ENCODE measurements at regions not wholly inside any gene's neighbourhood (a gene's known extent, or its start where the extent isn't known, plus 50 kb on each side); places are given as distances from the start of the nearest gene placed in this dataset.

DNA sequence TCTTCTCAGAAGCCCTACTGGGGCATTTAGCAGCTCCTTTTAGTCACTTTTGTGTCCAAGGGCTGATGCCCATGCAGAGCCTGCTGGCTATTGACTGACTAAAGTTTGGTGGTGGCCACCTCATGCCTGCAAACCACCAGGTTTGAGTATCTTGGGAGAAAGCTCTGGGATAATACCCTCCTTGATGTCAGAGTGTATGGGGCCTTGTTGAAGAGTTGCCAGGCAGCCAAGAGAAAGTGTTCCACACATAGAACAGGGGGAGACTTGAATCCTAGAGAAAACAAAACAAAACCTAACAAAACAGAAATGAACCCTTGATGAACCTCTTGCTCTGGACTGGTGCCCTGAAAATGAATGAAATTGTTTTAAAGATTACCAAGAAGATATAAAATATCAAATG, 1024.6 kb downstream of the SORCS1 start:
- H3K27ac Mint-ChIP-seq, result no peak overlapping the region
- no peaks in the 10 kb centered on the region for H3K79me2 ChIP-seq (replicated peaks; ENCODE audit: insufficient read depth)
- H3K27me3 Mint-ChIP-seq (ENCODE audit: insufficient read depth, low read depth, poor library complexity), result no peaks in the 10 kb centered on the region
- no peak for ATAC-seq
- no peaks in the 10 kb centered on the region for H3K9me3 Mint-ChIP-seq
- H3K9me2 ChIP-seq (ENCODE audit: insufficient read depth), result no peaks in the 10 kb centered on the region
- no peaks in the 10 kb centered on the region for H3K36me3 ChIP-seq (ENCODE audit: insufficient read depth)
- no peak overlapping the region for H3K4me3 ChIP-seq
- TF ChIP-seq STAT1 (IDR thresholded peaks at IDR 0.05; ENCODE audit: unreplicated experiment), result no peak
- TF ChIP-seq ETS1 (IDR thresholded peaks at IDR 0.05), result no peak
- no peak for TF ChIP-seq JUNB (IDR thresholded peaks at IDR 0.05; ENCODE audit: unreplicated experiment)
- TF ChIP-seq, protein P1, sequence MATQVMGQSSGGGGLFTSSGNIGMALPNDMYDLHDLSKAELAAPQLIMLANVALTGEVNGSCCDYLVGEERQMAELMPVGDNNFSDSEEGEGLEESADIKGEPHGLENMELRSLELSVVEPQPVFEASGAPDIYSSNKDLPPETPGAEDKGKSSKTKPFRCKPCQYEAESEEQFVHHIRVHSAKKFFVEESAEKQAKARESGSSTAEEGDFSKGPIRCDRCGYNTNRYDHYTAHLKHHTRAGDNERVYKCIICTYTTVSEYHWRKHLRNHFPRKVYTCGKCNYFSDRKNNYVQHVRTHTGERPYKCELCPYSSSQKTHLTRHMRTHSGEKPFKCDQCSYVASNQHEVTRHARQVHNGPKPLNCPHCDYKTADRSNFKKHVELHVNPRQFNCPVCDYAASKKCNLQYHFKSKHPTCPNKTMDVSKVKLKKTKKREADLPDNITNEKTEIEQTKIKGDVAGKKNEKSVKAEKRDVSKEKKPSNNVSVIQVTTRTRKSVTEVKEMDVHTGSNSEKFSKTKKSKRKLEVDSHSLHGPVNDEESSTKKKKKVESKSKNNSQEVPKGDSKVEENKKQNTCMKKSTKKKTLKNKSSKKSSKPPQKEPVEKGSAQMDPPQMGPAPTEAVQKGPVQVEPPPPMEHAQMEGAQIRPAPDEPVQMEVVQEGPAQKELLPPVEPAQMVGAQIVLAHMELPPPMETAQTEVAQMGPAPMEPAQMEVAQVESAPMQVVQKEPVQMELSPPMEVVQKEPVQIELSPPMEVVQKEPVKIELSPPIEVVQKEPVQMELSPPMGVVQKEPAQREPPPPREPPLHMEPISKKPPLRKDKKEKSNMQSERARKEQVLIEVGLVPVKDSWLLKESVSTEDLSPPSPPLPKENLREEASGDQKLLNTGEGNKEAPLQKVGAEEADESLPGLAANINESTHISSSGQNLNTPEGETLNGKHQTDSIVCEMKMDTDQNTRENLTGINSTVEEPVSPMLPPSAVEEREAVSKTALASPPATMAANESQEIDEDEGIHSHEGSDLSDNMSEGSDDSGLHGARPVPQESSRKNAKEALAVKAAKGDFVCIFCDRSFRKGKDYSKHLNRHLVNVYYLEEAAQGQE (IDR thresholded peaks at IDR 0.05; ENCODE audit: unreplicated experiment), result no peak
- TF ChIP-seq EZH2 (IDR thresholded peaks at IDR 0.05; ENCODE audit: low read depth, unreplicated experiment), result no peak
- TF ChIP-seq ZNF331 (CRISPR knock-in tag; IDR thresholded peaks at IDR 0.05; ENCODE audit: low read depth), result no peak
- TF ChIP-seq CREB1 (CRISPR knock-in tag; IDR thresholded peaks at IDR 0.05; ENCODE audit: low read depth), result no peak
- no peak for TF ChIP-seq EZH2phosphoT487 (IDR thresholded peaks at IDR 0.05; ENCODE audit: unreplicated experiment)
- no peak for TF ChIP-seq ZNF114 (CRISPR knock-in tag; IDR thresholded peaks at IDR 0.05)
- TF ChIP-seq, protein P2, sequence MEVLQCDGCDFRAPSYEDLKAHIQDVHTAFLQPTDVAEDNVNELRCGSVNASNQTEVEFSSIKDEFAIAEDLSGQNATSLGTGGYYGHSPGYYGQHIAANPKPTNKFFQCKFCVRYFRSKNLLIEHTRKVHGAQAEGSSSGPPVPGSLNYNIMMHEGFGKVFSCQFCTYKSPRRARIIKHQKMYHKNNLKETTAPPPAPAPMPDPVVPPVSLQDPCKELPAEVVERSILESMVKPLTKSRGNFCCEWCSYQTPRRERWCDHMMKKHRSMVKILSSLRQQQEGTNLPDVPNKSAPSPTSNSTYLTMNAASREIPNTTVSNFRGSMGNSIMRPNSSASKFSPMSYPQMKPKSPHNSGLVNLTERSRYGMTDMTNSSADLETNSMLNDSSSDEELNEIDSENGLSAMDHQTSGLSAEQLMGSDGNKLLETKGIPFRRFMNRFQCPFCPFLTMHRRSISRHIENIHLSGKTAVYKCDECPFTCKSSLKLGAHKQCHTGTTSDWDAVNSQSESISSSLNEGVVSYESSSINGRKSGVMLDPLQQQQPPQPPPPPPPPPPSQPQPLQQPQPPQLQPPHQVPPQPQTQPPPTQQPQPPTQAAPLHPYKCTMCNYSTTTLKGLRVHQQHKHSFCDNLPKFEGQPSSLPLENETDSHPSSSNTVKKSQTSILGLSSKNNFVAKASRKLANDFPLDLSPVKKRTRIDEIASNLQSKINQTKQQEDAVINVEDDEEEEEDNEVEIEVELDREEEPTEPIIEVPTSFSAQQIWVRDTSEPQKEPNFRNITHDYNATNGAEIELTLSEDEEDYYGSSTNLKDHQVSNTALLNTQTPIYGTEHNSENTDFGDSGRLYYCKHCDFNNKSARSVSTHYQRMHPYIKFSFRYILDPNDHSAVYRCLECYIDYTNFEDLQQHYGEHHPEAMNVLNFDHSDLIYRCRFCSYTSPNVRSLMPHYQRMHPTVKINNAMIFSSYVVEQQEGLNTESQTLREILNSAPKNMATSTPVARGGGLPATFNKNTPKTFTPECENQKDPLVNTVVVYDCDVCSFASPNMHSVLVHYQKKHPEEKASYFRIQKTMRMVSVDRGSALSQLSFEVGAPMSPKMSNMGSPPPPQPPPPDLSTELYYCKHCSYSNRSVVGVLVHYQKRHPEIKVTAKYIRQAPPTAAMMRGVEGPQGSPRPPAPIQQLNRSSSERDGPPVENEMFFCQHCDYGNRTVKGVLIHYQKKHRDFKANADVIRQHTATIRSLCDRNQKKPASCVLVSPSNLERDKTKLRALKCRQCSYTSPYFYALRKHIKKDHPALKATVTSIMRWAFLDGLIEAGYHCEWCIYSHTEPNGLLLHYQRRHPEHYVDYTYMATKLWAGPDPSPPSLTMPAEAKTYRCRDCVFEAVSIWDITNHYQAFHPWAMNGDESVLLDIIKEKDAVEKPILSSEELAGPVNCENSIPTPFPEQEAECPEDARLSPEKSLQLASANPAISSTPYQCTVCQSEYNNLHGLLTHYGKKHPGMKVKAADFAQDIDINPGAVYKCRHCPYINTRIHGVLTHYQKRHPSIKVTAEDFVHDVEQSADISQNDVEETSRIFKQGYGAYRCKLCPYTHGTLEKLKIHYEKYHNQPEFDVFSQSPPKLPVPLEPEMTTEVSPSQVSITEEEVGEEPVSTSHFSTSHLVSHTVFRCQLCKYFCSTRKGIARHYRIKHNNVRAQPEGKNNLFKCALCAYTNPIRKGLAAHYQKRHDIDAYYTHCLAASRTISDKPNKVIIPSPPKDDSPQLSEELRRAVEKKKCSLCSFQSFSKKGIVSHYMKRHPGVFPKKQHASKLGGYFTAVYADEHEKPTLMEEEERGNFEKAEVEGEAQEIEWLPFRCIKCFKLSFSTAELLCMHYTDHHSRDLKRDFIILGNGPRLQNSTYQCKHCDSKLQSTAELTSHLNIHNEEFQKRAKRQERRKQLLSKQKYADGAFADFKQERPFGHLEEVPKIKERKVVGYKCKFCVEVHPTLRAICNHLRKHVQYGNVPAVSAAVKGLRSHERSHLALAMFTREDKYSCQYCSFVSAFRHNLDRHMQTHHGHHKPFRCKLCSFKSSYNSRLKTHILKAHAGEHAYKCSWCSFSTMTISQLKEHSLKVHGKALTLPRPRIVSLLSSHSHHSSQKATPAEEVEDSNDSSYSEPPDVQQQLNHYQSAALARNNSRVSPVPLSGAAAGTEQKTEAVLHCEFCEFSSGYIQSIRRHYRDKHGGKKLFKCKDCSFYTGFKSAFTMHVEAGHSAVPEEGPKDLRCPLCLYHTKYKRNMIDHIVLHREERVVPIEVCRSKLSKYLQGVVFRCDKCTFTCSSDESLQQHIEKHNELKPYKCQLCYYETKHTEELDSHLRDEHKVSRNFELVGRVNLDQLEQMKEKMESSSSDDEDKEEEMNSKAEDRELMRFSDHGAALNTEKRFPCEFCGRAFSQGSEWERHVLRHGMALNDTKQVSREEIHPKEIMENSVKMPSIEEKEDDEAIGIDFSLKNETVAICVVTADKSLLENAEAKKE (CRISPR knock-in tag; IDR thresholded peaks at IDR 0.05), result no peak
- no peak for TF ChIP-seq POLR2AphosphoS5 (IDR thresholded peaks at IDR 0.05; ENCODE audit: low read depth)
- no peak for TF ChIP-seq CTCF (conservative IDR thresholded peaks at IDR 0.05; ENCODE audit: low read depth in 2 of 2)
- no peak for TF ChIP-seq NANOG (IDR thresholded peaks at IDR 0.05; ENCODE audit: borderline replicate concordance)
- H3K27ac ChIP-seq (ENCODE audit: low read depth), result no peak overlapping the region
- no peak overlapping the region for H2AFZ ChIP-seq
- H3K27me3 ChIP-seq (ENCODE audit: insufficient read depth), result no peaks in the 10 kb centered on the region
- no peaks in the 10 kb centered on the region for H3K4me1 ChIP-seq (ENCODE audit: insufficient read depth)
- H3F3A ChIP-seq (replicated peaks; ENCODE audit: low read depth), result no peaks in the 10 kb centered on the region
- no peaks in the 10 kb centered on the region for H3K4me1 Mint-ChIP-seq
- no peaks in the 10 kb centered on the region for H3K36me3 Mint-ChIP-seq (ENCODE audit: low read depth)
- no peak overlapping the region for H3K4me2 ChIP-seq
- H4K20me1 ChIP-seq (replicated peaks; ENCODE audit: insufficient read depth), result no peaks in the 10 kb centered on the region
- no peak overlapping the region for H3K4me3 Mint-ChIP-seq
- DNase-seq (ENCODE audit: low spot score), result no peak

Measured in GM23338 (cell line).